Gastrocnemius medialis (tissue), 4 donors: ENCODE measurements at regions not wholly inside any gene's neighbourhood (a gene's known extent, or its start where the extent isn't known, plus 50 kb on each side); places are given as distances from the start of the nearest gene placed in this dataset.
"Not testable (repeated sequence)": the region's sequence is repeated elsewhere in the genome, so short reads cannot be mapped to it uniquely, and the experiment has no call there.

ENCODE experiments used
- ATAC-seq, 2 donors: fragments of 150-250 bp; one replicate each; pipeline ENCODE4 v1.9.1; 2016
- DNase-seq, 2 donors: peaks; one replicate each; pipeline ENCODE4 v3.0.0-alpha.2; 2019
- H3K27ac ChIP-seq, 4 donors: fragments of 200-600 bp; sonication (generic); 1 replicate in 1 of 4; 2 replicates in 3 of 4; pipeline ENCODE4 v1.5.1; 2016 to 2018; ENCODE audit warnings: mild to moderate bottlenecking in 2 of 4, moderate library complexity in 1 of 4
- H3K27me3 ChIP-seq, 3 donors: fragments of 200-600 bp; sonication (generic) in 2 of 3; 1 replicate in 1 of 3; 2 replicates in 2 of 3; pipeline versions ENCODE4 v1.5.1 to v1.6.0; 2016 to 2019; ENCODE audit warnings: mild to moderate bottlenecking in 1 of 3, moderate library complexity in 1 of 3
- H3K36me3 ChIP-seq, 2 donors: fragments of 200-600 bp; sonication (generic) in 1 of 2; one replicate each; pipeline ENCODE4 v1.5.1; 2017 to 2018
- H3K4me1 ChIP-seq, 2 donors: fragments of 200-600 bp; sonication (generic) in 1 of 2; one replicate each; pipeline ENCODE4 v1.5.1; 2016 to 2017; ENCODE audit warnings: mild to moderate bottlenecking in 2 of 2
- H3K4me3 ChIP-seq, 4 donors: fragments of 200-600 bp; sonication (generic) in 3 of 4; 1 replicate in 1 of 4; 2 replicates in 3 of 4; pipeline ENCODE4 v1.5.1; 2016 to 2019; ENCODE audit warnings: mild to moderate bottlenecking in 2 of 4
- H3K9me3 ChIP-seq, 3 donors: fragments of 200-600 bp; sonication (generic) in 2 of 3; 1 replicate in 1 of 3; 2 replicates in 2 of 3; pipeline ENCODE4 v1.5.1; 2016 to 2019
- POLR2A ChIP-seq, 2 donors: fragments of 450-650 bp; IDR thresholded peaks; one replicate each; pipeline ENCODE4 v1.6.1; 2017; ENCODE audit warnings: antibody characterized with exemption in 2 of 2, mild to moderate bottlenecking in 2 of 2, moderate library complexity in 2 of 2
- in situ Hi-C, 4 donors: fragments of 200-750 bp; cut with MboI; loops; one replicate each; pipeline versions ENCODE4 v1.15.0 to v1.8.0; 2017; ENCODE audit warnings: low sequenced_read_pairs in 4 of 4
- intact Hi-C: fragments of 100-400 bp; cut with DNase I; formaldehyde crosslinking; loops from one replicate; pipeline ENCODE4 v1.15.1; 2023; ENCODE audit warnings: low total_unique reads
- TF ChIP-seq, protein P1 (sequence below), 5 experiments: fragments of 450-650 bp in 3 of 5; fragments of 200-600 bp in 2 of 5; sonication (generic) in 2 of 5; IDR thresholded peaks in 4 of 5; conservative IDR thresholded peaks in 1 of 5; 1 replicate in 4 of 5; 2 replicates in 1 of 5; pipeline ENCODE4 v1.5.1; 2016 to 2019; ENCODE audit warnings: antibody characterized with exemption in 5 of 5, mild to moderate bottlenecking in 3 of 5, moderate library complexity in 3 of 5

- Histone ChIP-seq H3K36me3 (no peaks in the 10 kb centered on the region), H3K9me3 (no peaks in the 10 kb centered on the region), H3K27me3 (no peaks in the 10 kb centered on the region), H3K27ac (no peak overlapping the region), H3K4me1 (no peaks in the 10 kb centered on the region), H3K4me3 (no peak overlapping the region)
- in situ Hi-C loops: no loop called here
- no peak for DNase-seq
- no peak for ATAC-seq
- no peak for TF ChIP-seq POLR2A (IDR thresholded peaks at IDR 0.05)
- TF ChIP-seq, protein P1, sequence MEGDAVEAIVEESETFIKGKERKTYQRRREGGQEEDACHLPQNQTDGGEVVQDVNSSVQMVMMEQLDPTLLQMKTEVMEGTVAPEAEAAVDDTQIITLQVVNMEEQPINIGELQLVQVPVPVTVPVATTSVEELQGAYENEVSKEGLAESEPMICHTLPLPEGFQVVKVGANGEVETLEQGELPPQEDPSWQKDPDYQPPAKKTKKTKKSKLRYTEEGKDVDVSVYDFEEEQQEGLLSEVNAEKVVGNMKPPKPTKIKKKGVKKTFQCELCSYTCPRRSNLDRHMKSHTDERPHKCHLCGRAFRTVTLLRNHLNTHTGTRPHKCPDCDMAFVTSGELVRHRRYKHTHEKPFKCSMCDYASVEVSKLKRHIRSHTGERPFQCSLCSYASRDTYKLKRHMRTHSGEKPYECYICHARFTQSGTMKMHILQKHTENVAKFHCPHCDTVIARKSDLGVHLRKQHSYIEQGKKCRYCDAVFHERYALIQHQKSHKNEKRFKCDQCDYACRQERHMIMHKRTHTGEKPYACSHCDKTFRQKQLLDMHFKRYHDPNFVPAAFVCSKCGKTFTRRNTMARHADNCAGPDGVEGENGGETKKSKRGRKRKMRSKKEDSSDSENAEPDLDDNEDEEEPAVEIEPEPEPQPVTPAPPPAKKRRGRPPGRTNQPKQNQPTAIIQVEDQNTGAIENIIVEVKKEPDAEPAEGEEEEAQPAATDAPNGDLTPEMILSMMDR (IDR thresholded peaks at IDR 0.05 in 4 of 5, conservative IDR thresholded peaks at IDR 0.05 in 1 of 5): no peak
- intact Hi-C loops: no loop called here
Observed at GRCh38 chr11:101241160-101241795, 111.7 kb upstream of the PGR start.

GRCh38 chr11:101231207-101231834 lies 101.7 kb upstream of the PGR start:
- H3K4me3 ChIP-seq, H3K36me3 ChIP-seq, intact Hi-C loops, H3K9me3 ChIP-seq, ATAC-seq, H3K27me3 ChIP-seq, in situ Hi-C loops, H3K27ac ChIP-seq, DNase-seq, H3K4me1 ChIP-seq: not testable (repeated sequence)

- Histone ChIP-seq H3K4me1 (no peaks in the 10 kb centered on the region), H3K36me3 (no peaks in the 10 kb centered on the region), H3K27me3 (no peaks in the 10 kb centered on the region), H3K9me3 (peaks cover 0 to 5% (median 0%) of the 10 kb centered on the region in 3 donors), H3K27ac (no peak overlapping the region), H3K4me3 (no peak overlapping the region)
- in situ Hi-C loops: no loop called here
- DNase-seq (no peak), ATAC-seq (no peak)
- intact Hi-C loops: no loop called here
- TF ChIP-seq, protein P1 (IDR thresholded peaks at IDR 0.05 in 4 of 5, conservative IDR thresholded peaks at IDR 0.05 in 1 of 5): no peak
- TF ChIP-seq POLR2A (IDR thresholded peaks at IDR 0.05): no peak
Observed at GRCh38 chr11:101226617-101227016, 97.0 kb upstream of the PGR start.

GRCh38 chr11:101224221-101224620 lies 94.6 kb upstream of the PGR start:
- TF ChIP-seq, protein P1 (IDR thresholded peaks at IDR 0.05 in 4 of 5, conservative IDR thresholded peaks at IDR 0.05 in 1 of 5): no peak
- DNase-seq (no peak), ATAC-seq (no peak)
- no peak overlapping the region for H3K4me3 ChIP-seq
- H3K27ac ChIP-seq: no peak overlapping the region
- in situ Hi-C loops: no loop called here
- no peaks in the 10 kb centered on the region for H3K27me3 ChIP-seq
- intact Hi-C loops: no loop called here
- H3K36me3 ChIP-seq: no peaks in the 10 kb centered on the region
- H3K4me1 ChIP-seq: no peaks in the 10 kb centered on the region
- H3K9me3 ChIP-seq: peaks cover 0 to 7% (median 5%) of the 10 kb centered on the region in 3 donors

DNA sequence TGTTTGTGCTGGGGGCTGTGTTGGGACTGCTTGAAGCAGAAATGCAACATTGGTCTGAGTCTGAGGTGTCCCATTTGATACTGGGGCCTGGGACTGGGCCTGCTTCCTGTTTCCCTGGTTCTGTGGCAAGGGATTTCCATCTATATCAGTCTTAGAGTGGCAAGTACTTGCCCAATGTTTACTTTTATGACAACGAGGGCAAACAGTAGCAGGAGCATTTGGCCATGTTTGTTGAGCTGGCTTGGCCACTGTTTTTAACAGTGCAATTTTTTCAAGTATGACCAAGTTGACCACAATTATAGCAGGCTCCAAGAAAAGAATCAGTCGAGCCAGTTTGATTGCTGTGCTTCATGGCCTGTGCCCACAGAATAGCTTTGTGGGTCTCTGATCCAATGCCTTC lies 88.5 kb upstream of the PGR start:
- H3K27ac ChIP-seq, H3K4me1 ChIP-seq, H3K9me3 ChIP-seq, ATAC-seq, H3K27me3 ChIP-seq, DNase-seq, in situ Hi-C loops, H3K36me3 ChIP-seq, H3K4me3 ChIP-seq, intact Hi-C loops: not testable (repeated sequence)

DNA sequence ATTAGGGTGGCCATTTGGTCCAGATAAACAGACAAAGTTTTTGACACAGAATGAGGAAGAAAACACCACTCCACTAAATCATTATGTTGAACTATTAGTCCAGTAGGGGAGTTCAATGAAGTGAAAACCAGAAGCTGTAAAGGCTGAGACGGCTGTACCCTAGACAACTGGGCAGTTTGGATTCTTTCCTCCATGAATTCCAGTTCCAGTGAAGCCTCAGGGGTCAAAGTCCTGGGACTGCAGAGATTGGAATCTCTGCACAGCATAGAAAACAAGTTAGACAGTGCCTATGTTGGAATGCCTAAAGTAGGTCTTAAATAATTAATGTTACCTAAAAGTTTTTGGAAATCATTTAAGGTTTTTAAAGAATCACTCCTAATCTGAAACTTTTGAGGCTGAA lies 86.5 kb upstream of the PGR start:
- DNase-seq, H3K27me3 ChIP-seq, H3K4me3 ChIP-seq, intact Hi-C loops, H3K27ac ChIP-seq, ATAC-seq, H3K9me3 ChIP-seq, H3K4me1 ChIP-seq, in situ Hi-C loops, H3K36me3 ChIP-seq: not testable (repeated sequence)
